Gastroesophageal sphincter (tissue), 4 donors: ENCODE measurements at regions not wholly inside any gene's neighbourhood (a gene's known extent, or its start where the extent isn't known, plus 50 kb on each side); places are given as distances from the start of the nearest gene placed in this dataset.

Experiments
- ATAC-seq: fragments of 150-250 bp; one replicate; pipeline ENCODE4 v1.9.1; 2016; ENCODE audit warnings: mild to moderate bottlenecking, moderate library complexity
- H3K27ac ChIP-seq, 4 donors: fragments of 200-600 bp; sonication (generic) in 3 of 4; 1 replicate in 3 of 4; 2 replicates in 1 of 4; pipeline ENCODE4 v1.5.1; 2016 to 2019
- H3K27me3 ChIP-seq: fragments of 200-600 bp; sonication (generic); one replicate; pipeline ENCODE4 v1.5.1; 2019
- H3K36me3 ChIP-seq, 2 donors: fragments of 200-600 bp; sonication (generic); one replicate each; pipeline ENCODE4 v1.5.1; 2019; ENCODE audit warnings: control low read depth in 1 of 2
- H3K4me1 ChIP-seq, 3 donors: fragments of 200-600 bp; sonication (generic); 1 replicate in 2 of 3; 2 replicates in 1 of 3; pipeline ENCODE4 v1.5.1; 2016 to 2019; ENCODE audit warnings: control low read depth in 2 of 3
- H3K4me3 ChIP-seq, 2 donors: fragments of 200-600 bp; sonication (generic); one replicate each; pipeline ENCODE4 v1.5.1; 2019; ENCODE audit warnings: mild to moderate bottlenecking in 1 of 2, moderate library complexity in 1 of 2
- H3K9me3 ChIP-seq, 3 donors: fragments of 200-600 bp; sonication (generic); one replicate each; pipeline ENCODE4 v1.5.1; 2017 to 2019; ENCODE audit warnings: control low read depth in 2 of 3
- CTCF ChIP-seq, 4 experiments: fragments of 200-600 bp in 2 of 4; fragments of 450-650 bp in 2 of 4; sonication (generic) in 1 of 4; IDR thresholded peaks; one replicate each; pipeline ENCODE4 v1.5.1; 2017 to 2019; ENCODE audit warnings: antibody characterized with exemption in 4 of 4, mild to moderate bottlenecking in 2 of 4, moderate library complexity in 2 of 4
- EP300 ChIP-seq: sonication (generic); formaldehyde crosslinking; IDR thresholded peaks from one replicate; pipeline ENCODE4 v1.6.1; 2017; ENCODE audit warnings: antibody characterized with exemption, mild to moderate bottlenecking
- POLR2A ChIP-seq, 2 donors: fragments of 450-650 bp; IDR thresholded peaks; one replicate each; pipeline ENCODE4 v1.6.1; 2017; ENCODE audit warnings: antibody characterized with exemption in 2 of 2, mild to moderate bottlenecking in 2 of 2, moderate library complexity in 1 of 2
- POLR2AphosphoS5 ChIP-seq: sonication (generic); formaldehyde crosslinking; IDR thresholded peaks from one replicate; pipeline ENCODE4 v1.6.1; 2017; ENCODE audit warnings: antibody characterized with exemption
- WGBS, 2 donors: methylation state at CpG; one replicate each; pipeline ENCODE4 v1.1.5; 2018; ENCODE audit warnings: low coverage in 1 of 2; 5-methylcytosine and 5-hydroxymethylcytosine counted together

- no peak overlapping the region for H3K27ac ChIP-seq
- H3K36me3 ChIP-seq: no peaks in the 10 kb centered on the region
- H3K4me3 ChIP-seq: no peak overlapping the region
- H3K9me3 ChIP-seq: no peaks in the 10 kb centered on the region
- ATAC-seq: no peak
- no peaks in the 10 kb centered on the region for H3K27me3 ChIP-seq
- TF ChIP-seq EP300: no peak
- H3K4me1 ChIP-seq: no peaks in the 10 kb centered on the region
- WGBS, 2 donors: 86 to 87% methylated on average over 5 to 8 of the region's 11 CpGs
Observed at GRCh38 chr15:70358011-70358819, 260.5 kb upstream of the TLE3 start.

GRCh38 chr15:70357453-70357852 is 259.7 kb upstream of the TLE3 start:
- Histone ChIP-seq H3K4me1 (no peaks in the 10 kb centered on the region), H3K36me3 (no peaks in the 10 kb centered on the region), H3K9me3 (no peaks in the 10 kb centered on the region), H3K4me3 (no peak overlapping the region), H3K27ac (no peak overlapping the region), H3K27me3 (no peaks in the 10 kb centered on the region)
- 80% methylated on average over 1 of the region's 8 CpGs; no CpG with 5 or more reads in 1 of the 2 donors for WGBS, 2 donors
- TF ChIP-seq CTCF (IDR thresholded peaks at IDR 0.05): no peak
- no peak for TF ChIP-seq POLR2AphosphoS5
- TF ChIP-seq EP300: no peak
- no peak for TF ChIP-seq POLR2A (IDR thresholded peaks at IDR 0.05)
- no peak for ATAC-seq

GRCh38 chr15:70356919-70357318 is 259.2 kb upstream of the TLE3 start:
- no peak for ATAC-seq

GRCh38 chr15:70356062-70356860 is 258.5 kb upstream of the TLE3 start:
- Histone ChIP-seq H3K27me3 (no peaks in the 10 kb centered on the region), H3K9me3 (no peaks in the 10 kb centered on the region), H3K36me3 (no peaks in the 10 kb centered on the region), H3K27ac (no peak overlapping the region), H3K4me1 (no peaks in the 10 kb centered on the region), H3K4me3 (no peak overlapping the region)
- ATAC-seq: no peak
- WGBS, 2 donors: 90 to 93% methylated on average over 3 to 4 of the region's 9 CpGs
- TF ChIP-seq POLR2A (IDR thresholded peaks at IDR 0.05) (no peak), EP300 (no peak), POLR2AphosphoS5 (no peak), CTCF (IDR thresholded peaks at IDR 0.05) (no peak)

More at GRCh38 chr15:70356919-70357318, 259.2 kb upstream of the TLE3 start:
- Histone ChIP-seq H3K4me3 (no peak overlapping the region), H3K27me3 (no peaks in the 10 kb centered on the region), H3K27ac (no peak overlapping the region), H3K36me3 (no peaks in the 10 kb centered on the region), H3K4me1 (no peaks in the 10 kb centered on the region), H3K9me3 (no peaks in the 10 kb centered on the region)
- TF ChIP-seq CTCF (IDR thresholded peaks at IDR 0.05) (no peak), POLR2A (IDR thresholded peaks at IDR 0.05) (no peak), POLR2AphosphoS5 (no peak), EP300 (no peak)
- 90% methylated on average over 5 of the region's 7 CpGs; no CpG with 5 or more reads in 1 of the 2 donors for WGBS, 2 donors

GRCh38 chr15:70355275-70355795 is 257.6 kb upstream of the TLE3 start:
- TF ChIP-seq CTCF (IDR thresholded peaks at IDR 0.05): no peak
- no peak for TF ChIP-seq POLR2A (IDR thresholded peaks at IDR 0.05)
- TF ChIP-seq POLR2AphosphoS5: no peak
- Histone ChIP-seq H3K36me3 (no peaks in the 10 kb centered on the region), H3K4me3 (no peak overlapping the region), H3K27me3 (no peaks in the 10 kb centered on the region), H3K27ac (no peak overlapping the region), H3K4me1 (no peaks in the 10 kb centered on the region), H3K9me3 (no peaks in the 10 kb centered on the region)
- no peak for ATAC-seq
- WGBS, 2 donors: 96 to 100% methylated on average over 1 to 5 of the region's 5 CpGs
